KG1 (cell line): ENCODE measurements at regions not wholly inside any gene's neighbourhood (a gene's known extent, or its start where the extent isn't known, plus 50 kb on each side); places are given as distances from the start of the nearest gene placed in this dataset.
A peak's percentile ranks its signal among the peaks of the same experiment; 100 is the strongest.

Experiments used
- DNase-seq: peaks from one replicate; lab custom pipeline; 2025; lab: John Stamatoyannopoulos, UW

DNA sequence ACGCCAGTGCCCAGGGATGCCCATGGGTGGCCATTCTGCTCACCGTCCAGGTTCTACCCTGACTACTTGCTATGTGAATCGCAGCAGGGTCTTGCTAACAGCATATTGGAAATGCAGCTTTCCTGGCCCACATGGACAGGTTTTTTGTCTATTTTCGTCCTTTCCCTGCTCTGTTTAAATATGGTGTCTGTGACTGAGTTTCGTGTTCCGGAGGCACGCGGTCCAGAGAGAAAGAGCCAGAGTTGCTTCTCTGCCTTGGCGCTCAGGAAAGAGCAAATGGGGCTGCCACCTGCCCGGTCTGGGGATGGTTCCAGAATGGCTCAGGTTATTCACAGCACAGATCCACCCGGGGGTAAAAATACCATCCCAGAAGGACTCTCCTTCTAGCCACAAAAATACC is 456.2 kb downstream of the BCL11A start:
- DNase-seq = no peak

DNA sequence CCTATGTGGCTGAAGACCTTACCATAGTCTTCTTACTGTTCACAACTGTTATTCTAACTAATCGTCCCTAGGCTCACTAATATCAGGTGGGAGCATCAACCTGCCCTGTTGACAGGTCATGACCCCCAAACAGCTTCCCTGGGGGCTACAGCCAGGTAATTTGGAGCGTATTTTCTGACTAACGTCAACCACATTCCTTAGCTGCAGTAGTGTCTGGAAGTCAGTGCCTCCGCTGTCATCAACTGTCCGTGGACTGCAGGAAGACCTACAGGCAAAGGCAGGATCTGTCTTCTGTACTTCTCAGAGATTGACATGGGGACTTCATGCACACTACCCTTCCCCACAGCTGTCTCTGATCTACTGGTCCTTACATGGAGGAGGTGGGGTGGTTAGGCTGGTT is 456.9 kb downstream of the BCL11A start:
- DNase-seq = no peak

GRCh38 chr2:60095903-60096302 is 457.6 kb downstream of the BCL11A start:
- no peak for DNase-seq

- peak; percentile 45 for DNase-seq
Measured at GRCh38 chr2:60095202-60095815, 458.1 kb downstream of the BCL11A start.

GRCh38 chr2:60094450-60094929 is 459.0 kb downstream of the BCL11A start:
- DNase-seq = no peak

DNA sequence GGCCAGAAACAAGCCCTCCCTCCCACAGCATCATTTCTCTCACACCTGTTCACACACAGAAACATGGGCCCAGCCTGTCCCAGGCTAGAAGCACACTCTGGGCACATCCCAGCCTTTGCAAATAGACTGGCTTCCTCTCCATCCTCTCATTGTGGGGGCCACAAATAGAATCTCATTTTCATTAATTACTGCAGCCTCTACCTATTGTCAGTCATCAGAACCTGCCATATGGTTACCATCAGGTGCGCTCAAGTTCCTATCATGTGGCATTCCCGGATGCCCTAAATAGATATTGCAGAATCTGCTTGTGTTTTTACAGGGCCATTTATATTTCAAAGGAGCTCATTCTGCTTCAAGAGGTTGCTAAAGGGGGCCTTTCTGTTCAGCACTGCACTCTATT is 460.7 kb downstream of the BCL11A start:
- no peak for DNase-seq

GRCh38 chr2:60091894-60092293 is 461.6 kb downstream of the BCL11A start:
- DNase-seq = no peak

DNA sequence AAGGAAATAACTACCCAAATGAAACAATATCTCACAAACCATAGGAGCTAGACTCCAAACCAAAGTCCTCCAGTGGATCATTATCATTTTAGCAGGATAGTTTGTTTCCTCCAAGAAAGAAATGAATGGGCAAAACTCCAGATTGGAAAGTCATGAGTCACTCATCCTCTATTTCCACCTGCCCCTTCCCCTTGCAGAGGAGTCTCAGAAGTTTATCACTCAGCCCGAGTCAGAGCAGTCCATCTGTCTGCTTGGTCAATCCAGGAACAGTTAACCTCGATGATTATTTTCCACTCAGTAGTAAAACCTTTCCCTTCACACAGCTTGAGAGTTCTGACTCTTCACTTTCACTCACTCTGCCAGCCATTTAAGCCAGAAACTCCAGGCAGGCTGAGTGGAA is 462.2 kb downstream of the BCL11A start:
- DNase-seq = no peak

DNA sequence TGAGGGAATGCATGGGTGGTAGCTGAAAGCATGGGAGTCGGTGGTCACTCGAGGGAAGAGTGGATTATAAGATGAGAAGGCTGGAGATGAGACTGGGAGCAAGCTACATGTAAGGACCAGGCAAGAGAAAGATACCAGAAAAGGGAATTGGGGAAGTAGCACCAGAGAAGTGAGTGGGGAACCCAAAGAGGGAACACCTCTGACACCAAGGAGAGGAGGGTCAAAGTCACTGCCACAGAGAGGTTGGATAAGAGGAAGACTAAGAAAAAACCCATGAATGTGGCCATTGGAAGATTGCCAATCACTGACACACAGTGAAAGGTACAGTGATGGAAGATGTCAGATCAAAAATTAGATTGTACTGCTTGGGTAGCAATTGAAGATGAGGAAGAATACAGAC is 473.9 kb downstream of the BCL11A start:
- DNase-seq = no peak

DNA sequence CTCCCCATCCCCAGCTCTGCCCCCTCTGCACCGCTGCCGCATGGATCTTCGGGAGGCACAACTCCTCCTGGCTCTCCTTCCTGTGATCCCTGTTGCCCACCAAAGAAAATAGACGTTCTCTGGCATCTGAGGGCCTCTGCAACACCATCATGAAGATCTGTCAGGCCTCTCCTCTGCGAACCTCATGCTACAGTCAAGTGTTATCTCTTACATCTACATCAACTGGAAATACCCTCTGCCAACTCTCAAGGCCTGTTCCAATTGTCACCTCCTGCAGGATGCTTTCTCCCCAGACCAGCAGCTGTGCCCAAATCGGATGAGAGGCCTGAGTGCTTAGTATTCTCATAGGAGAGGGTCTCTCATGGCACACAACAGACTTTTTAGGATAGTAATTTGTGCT is 478.4 kb downstream of the BCL11A start:
- no peak for DNase-seq

- no peak for DNase-seq
Measured at GRCh38 chr2:60073201-60073600, 480.3 kb downstream of the BCL11A start.

DNA sequence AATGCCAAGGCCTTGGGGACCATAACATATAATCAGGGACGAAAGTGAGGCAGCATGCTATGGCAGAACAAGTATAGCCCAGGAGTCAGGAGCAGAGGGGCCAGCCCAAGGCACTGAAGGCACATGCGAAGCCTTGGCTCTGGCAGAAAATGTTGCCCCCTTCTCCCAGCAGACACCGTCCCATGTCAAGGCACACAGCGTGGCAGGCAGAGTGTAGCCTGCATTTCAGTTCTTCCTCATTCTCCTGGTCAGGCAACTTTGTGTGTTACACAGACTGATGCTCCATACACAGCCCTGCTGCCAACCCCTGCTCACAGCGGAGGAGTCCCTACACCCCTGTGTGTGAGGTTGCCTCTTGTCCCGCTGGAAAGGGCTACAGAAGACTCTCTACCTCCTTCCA is 480.8 kb downstream of the BCL11A start:
- no peak for DNase-seq

- DNase-seq = no peak
Measured at GRCh38 chr2:60071490-60071831, 482.0 kb downstream of the BCL11A start.

GRCh38 chr2:60070736-60071489 is 482.5 kb downstream of the BCL11A start:
- no peak for DNase-seq

GRCh38 chr2:60070196-60070595 is 483.3 kb downstream of the BCL11A start:
- no peak for DNase-seq

- DNase-seq = no peak
Measured at GRCh38 chr2:60068755-60069154, 484.7 kb downstream of the BCL11A start.

GRCh38 chr2:60067006-60067405 is 486.4 kb downstream of the BCL11A start:
- DNase-seq = no peak

GRCh38 chr2:60066096-60066839 is 487.2 kb downstream of the BCL11A start:
- no peak for DNase-seq

GRCh38 chr2:60064687-60065389 is 488.6 kb downstream of the BCL11A start:
- no peak for DNase-seq

- no peak for DNase-seq
Measured at GRCh38 chr2:60058781-60059180, 494.7 kb downstream of the BCL11A start.

DNA sequence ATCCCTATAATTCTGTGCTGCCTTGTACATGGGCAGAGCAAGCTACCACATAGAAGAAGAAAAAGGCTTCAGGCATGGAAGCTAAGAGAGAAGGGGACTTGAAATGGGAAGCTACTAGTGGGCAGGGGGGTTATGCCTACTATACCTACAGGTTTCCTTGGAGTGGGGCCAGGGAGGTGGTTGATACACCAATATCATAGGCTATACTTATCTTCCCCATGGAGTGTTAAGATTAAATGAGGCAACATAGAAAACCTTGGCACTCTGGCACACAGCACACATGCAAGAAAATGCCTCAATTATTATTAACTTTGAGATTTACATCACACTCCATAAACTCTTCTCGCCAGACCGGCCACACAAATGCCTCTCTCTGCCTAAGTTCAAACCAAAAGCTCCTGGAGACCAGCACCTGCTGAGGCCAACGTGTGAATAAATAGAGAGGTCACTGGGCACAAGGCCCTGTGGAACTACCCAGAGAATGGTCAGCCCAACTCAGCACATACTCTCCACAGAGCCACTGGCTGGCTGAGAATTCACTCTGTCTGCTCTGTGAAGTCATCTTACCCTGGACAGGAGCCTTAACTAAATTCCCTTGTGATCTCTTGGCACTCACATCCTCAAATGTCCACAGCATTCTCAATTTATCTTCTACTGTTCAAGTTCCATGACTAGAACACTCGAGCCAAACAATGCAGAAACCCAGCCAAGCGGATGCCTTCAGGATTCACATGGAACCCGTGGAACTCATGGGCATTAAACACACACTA is 498.7 kb downstream of the BCL11A start:
- no peak for DNase-seq

DNA sequence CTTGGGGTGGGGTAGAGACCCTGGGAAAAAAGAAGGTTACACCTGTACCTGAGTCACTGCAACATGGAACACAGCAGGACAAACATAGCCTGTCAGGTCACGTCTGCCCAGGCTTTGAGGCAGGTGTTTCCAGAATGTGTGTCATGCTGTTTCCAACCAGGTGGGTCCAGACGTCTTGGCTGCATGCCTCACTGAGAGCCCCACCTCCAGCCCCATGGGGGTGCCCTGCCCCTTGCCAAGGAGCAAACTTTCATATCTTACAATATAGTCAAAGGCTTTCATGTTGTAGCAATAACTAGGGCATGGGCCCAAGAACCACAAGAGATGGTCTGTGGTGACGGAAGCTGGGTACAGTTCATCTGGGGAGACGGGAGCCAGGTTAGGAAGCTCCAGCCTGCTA is 499.7 kb downstream of the BCL11A start:
- no peak for DNase-seq
